Suprapubic skin (tissue), 4 donors: ENCODE measurements at regions not wholly inside any gene's neighbourhood (a gene's known extent, or its start where the extent isn't known, plus 50 kb on each side); places are given as distances from the start of the nearest gene placed in this dataset.
"Not testable (repeated sequence)": the region's sequence is repeated elsewhere in the genome, so short reads cannot be mapped to it uniquely, and the experiment has no call there.

Experiments
- DNase-seq, 2 donors: peaks; one replicate each; pipeline ENCODE4 v3.0.0-alpha.2; 2019; ENCODE audit warnings: low spot score in 2 of 2
- H3K27ac ChIP-seq: fragments of 200-600 bp; sonication (generic); one replicate; pipeline ENCODE4 v1.5.1; 2019
- H3K27me3 ChIP-seq: fragments of 200-600 bp; sonication (generic); one replicate; pipeline ENCODE4 v1.5.1; 2019
- H3K36me3 ChIP-seq: fragments of 200-600 bp; sonication (generic); one replicate; pipeline ENCODE4 v1.5.1; 2019
- H3K4me1 ChIP-seq: fragments of 200-600 bp; sonication (generic); one replicate; pipeline ENCODE4 v1.5.1; 2019
- H3K4me3 ChIP-seq: fragments of 200-600 bp; sonication (generic); one replicate; pipeline ENCODE4 v1.5.1; 2019; ENCODE audit warnings: mild to moderate bottlenecking
- H3K9me3 ChIP-seq: fragments of 200-600 bp; sonication (generic); one replicate; pipeline ENCODE4 v1.5.1; 2019
- CTCF ChIP-seq, 2 donors: fragments of 200-600 bp in 1 of 2; fragments of 450-650 bp in 1 of 2; sonication (generic) in 1 of 2; IDR thresholded peaks; one replicate each; pipeline ENCODE4 v1.5.1; 2016 to 2019; ENCODE audit warnings: antibody characterized with exemption in 2 of 2, mild to moderate bottlenecking in 1 of 2, moderate library complexity in 1 of 2
- EP300 ChIP-seq: sonication (generic); formaldehyde crosslinking; IDR thresholded peaks from one replicate; pipeline ENCODE4 v1.6.1; 2017; ENCODE audit warnings: antibody characterized with exemption
- POLR2A ChIP-seq, 2 donors: fragments of 450-650 bp; IDR thresholded peaks; one replicate each; pipeline ENCODE4 v1.6.1; 2017; ENCODE audit warnings: antibody characterized with exemption in 2 of 2, mild to moderate bottlenecking in 2 of 2, moderate library complexity in 2 of 2
- POLR2AphosphoS5 ChIP-seq, 3 donors: sonication (generic); formaldehyde crosslinking; IDR thresholded peaks; one replicate each; pipeline ENCODE4 v1.6.1; 2017; ENCODE audit warnings: antibody characterized with exemption in 3 of 3
- WGBS: methylation state at CpG from one replicate; pipeline ENCODE4 v1.1.5; 2018; 5-methylcytosine and 5-hydroxymethylcytosine counted together

- Histone ChIP-seq H3K27me3 (no peaks in the 10 kb centered on the region), H3K36me3 (no peaks in the 10 kb centered on the region), H3K4me3 (no peak overlapping the region), H3K9me3 (no peaks in the 10 kb centered on the region), H3K4me1 (no peaks in the 10 kb centered on the region), H3K27ac (no peak overlapping the region)
- no peak for DNase-seq
- WGBS, result 62% methylated on average over 3 of the region's 3 CpGs
- TF ChIP-seq EP300 (no peak), POLR2A (IDR thresholded peaks at IDR 0.05) (no peak), CTCF (IDR thresholded peaks at IDR 0.05) (no peak), POLR2AphosphoS5 (IDR thresholded peaks at IDR 0.05) (no peak)
Measured at GRCh38 chr4:66475596-66475995, 805.3 kb upstream of the EPHA5 start.

- WGBS, result 85% methylated on average over 4 of the region's 4 CpGs
- Histone ChIP-seq H3K27ac (no peak overlapping the region), H3K4me3 (no peak overlapping the region), H3K36me3 (no peaks in the 10 kb centered on the region), H3K4me1 (no peaks in the 10 kb centered on the region), H3K9me3 (no peaks in the 10 kb centered on the region), H3K27me3 (no peaks in the 10 kb centered on the region)
- TF ChIP-seq EP300 (no peak), CTCF (IDR thresholded peaks at IDR 0.05) (no peak)
- no peak for DNase-seq
Measured at GRCh38 chr4:66465111-66465510, 794.8 kb upstream of the EPHA5 start.

- WGBS, result 91% methylated on average over 7 of the region's 7 CpGs
- H3K9me3 ChIP-seq, DNase-seq, H3K27me3 ChIP-seq, H3K4me3 ChIP-seq, H3K36me3 ChIP-seq, H3K27ac ChIP-seq, H3K4me1 ChIP-seq: not testable (repeated sequence)
Measured at GRCh38 chr4:66462890-66463289, 792.6 kb upstream of the EPHA5 start.

GRCh38 chr4:66451741-66452140, 781.5 kb upstream of the EPHA5 start:
- Histone ChIP-seq H3K4me3 (no peak overlapping the region), H3K27ac (no peak overlapping the region), H3K9me3 (no peaks in the 10 kb centered on the region), H3K4me1 (no peaks in the 10 kb centered on the region), H3K36me3 (no peaks in the 10 kb centered on the region), H3K27me3 (no peaks in the 10 kb centered on the region)
- no peak for TF ChIP-seq POLR2AphosphoS5 (IDR thresholded peaks at IDR 0.05)
- no peak for TF ChIP-seq EP300
- TF ChIP-seq CTCF (IDR thresholded peaks at IDR 0.05), result no peak
- TF ChIP-seq POLR2A (IDR thresholded peaks at IDR 0.05), result no peak
- DNase-seq, result no peak

- 78% methylated on average over 3 of the region's 3 CpGs for WGBS
- Histone ChIP-seq H3K36me3 (no peaks in the 10 kb centered on the region), H3K4me1 (no peaks in the 10 kb centered on the region), H3K27me3 (no peaks in the 10 kb centered on the region), H3K9me3 (no peaks in the 10 kb centered on the region), H3K27ac (no peak overlapping the region), H3K4me3 (no peak overlapping the region)
- no peak for DNase-seq
- no peak for TF ChIP-seq POLR2A (IDR thresholded peaks at IDR 0.05)
- no peak for TF ChIP-seq POLR2AphosphoS5 (IDR thresholded peaks at IDR 0.05)
- TF ChIP-seq CTCF (IDR thresholded peaks at IDR 0.05), result no peak
- no peak for TF ChIP-seq EP300
Measured at GRCh38 chr4:66443008-66443407, 772.7 kb upstream of the EPHA5 start.

GRCh38 chr4:66439508-66439907, 769.2 kb upstream of the EPHA5 start:
- no peak for TF ChIP-seq POLR2A (IDR thresholded peaks at IDR 0.05)
- no peak for TF ChIP-seq POLR2AphosphoS5 (IDR thresholded peaks at IDR 0.05)
- no peak for TF ChIP-seq EP300
- no peak for TF ChIP-seq CTCF (IDR thresholded peaks at IDR 0.05)
- no peak for DNase-seq
- no peaks in the 10 kb centered on the region for H3K4me1 ChIP-seq

More at GRCh38 chr4:66439508-66439907, 769.2 kb upstream of the EPHA5 start:
- Histone ChIP-seq H3K9me3 (no peaks in the 10 kb centered on the region), H3K36me3 (no peaks in the 10 kb centered on the region), H3K27me3 (no peaks in the 10 kb centered on the region), H3K27ac (no peak overlapping the region), H3K4me3 (no peak overlapping the region)
